Body of pancreas (tissue), 4 donors: ENCODE measurements at regions not wholly inside any gene's neighbourhood (a gene's known extent, or its start where the extent isn't known, plus 50 kb on each side); places are given as distances from the start of the nearest gene placed in this dataset.

Source experiments
- POLR2A ChIP-seq, 3 donors: fragments of 450-650 bp; IDR thresholded peaks; one replicate each; pipeline ENCODE4 v1.6.1; 2016; ENCODE audit warnings: antibody characterized with exemption in 3 of 3, mild to moderate bottlenecking in 2 of 3
- TF ChIP-seq, protein P1 (sequence below), 7 experiments: fragments of 450-650 bp in 4 of 7; fragments of 200-600 bp in 3 of 7; sonication (generic) in 3 of 7; IDR thresholded peaks; one replicate each; pipeline ENCODE4 v1.5.1; 2016 to 2019; ENCODE audit warnings: antibody characterized with exemption in 7 of 7

DNA sequence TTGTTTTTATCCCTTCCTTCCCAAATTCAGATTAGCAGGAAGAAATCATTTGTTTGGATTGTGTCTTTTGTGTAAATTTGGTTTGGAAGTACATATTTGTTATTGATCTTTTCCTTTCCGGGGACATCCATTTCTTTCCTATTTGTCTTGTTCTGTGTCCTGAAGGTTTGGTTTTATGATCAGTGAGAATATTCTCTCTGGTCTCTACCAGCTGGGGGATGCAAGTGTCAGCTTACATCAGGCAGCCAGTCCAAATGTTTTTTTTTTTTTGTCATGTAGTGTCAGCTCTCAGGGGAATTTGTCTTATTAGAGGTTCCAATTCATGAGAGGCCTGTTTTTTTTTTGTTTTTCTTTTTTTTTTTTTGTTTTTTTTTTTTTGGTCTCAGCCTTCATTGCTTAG lies 479.2 kb upstream of the LRRC7 start:
- TF ChIP-seq, protein P1, sequence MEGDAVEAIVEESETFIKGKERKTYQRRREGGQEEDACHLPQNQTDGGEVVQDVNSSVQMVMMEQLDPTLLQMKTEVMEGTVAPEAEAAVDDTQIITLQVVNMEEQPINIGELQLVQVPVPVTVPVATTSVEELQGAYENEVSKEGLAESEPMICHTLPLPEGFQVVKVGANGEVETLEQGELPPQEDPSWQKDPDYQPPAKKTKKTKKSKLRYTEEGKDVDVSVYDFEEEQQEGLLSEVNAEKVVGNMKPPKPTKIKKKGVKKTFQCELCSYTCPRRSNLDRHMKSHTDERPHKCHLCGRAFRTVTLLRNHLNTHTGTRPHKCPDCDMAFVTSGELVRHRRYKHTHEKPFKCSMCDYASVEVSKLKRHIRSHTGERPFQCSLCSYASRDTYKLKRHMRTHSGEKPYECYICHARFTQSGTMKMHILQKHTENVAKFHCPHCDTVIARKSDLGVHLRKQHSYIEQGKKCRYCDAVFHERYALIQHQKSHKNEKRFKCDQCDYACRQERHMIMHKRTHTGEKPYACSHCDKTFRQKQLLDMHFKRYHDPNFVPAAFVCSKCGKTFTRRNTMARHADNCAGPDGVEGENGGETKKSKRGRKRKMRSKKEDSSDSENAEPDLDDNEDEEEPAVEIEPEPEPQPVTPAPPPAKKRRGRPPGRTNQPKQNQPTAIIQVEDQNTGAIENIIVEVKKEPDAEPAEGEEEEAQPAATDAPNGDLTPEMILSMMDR (IDR thresholded peaks at IDR 0.05), result no peak
- no peak for TF ChIP-seq POLR2A (IDR thresholded peaks at IDR 0.05)
